Liver (tissue), 8 donors: ENCODE measurements at regions not wholly inside any gene's neighbourhood (a gene's known extent, or its start where the extent isn't known, plus 50 kb on each side); places are given as distances from the start of the nearest gene placed in this dataset.

Source experiments
- DNase-seq: peaks from one replicate; pipeline ENCODE4 v3.0.0-alpha.2; 2017; ENCODE audit warnings: low spot score
- H3K27ac ChIP-seq, 2 donors: one replicate each; pipeline ENCODE4 v1.7.0; 2013; ENCODE audit warnings: inconsistent platforms in 2 of 2, low read length in 2 of 2, control low read depth in 1 of 2, low read depth in 1 of 2, mild to moderate bottlenecking in 1 of 2
- H3K27me3 ChIP-seq, 4 donors: one replicate each; pipeline versions ENCODE4 v1.6.1 to v1.7.0; 2013; ENCODE audit warnings: low read length in 3 of 4, inconsistent platforms in 1 of 4, mild to moderate bottlenecking in 1 of 4, moderate library complexity in 1 of 4; ENCODE audit not compliant: control insufficient read depth in 4 of 4, insufficient read depth in 4 of 4
- H3K36me3 ChIP-seq, 4 donors: one replicate each; pipeline versions ENCODE4 v1.6.1 to v1.7.0; 2013; ENCODE audit warnings: low read length in 3 of 4, mild to moderate bottlenecking in 3 of 4, low read depth in 1 of 4, moderate library complexity in 1 of 4; ENCODE audit not compliant: control insufficient read depth in 4 of 4, insufficient read depth in 3 of 4
- H3K4me1 ChIP-seq, 4 donors: one replicate each; pipeline versions ENCODE4 v1.6.1 to v1.7.0; 2013; ENCODE audit warnings: low read length in 3 of 4, mild to moderate bottlenecking in 3 of 4, moderate library complexity in 1 of 4; ENCODE audit not compliant: control insufficient read depth in 4 of 4, insufficient read depth in 4 of 4
- H3K4me3 ChIP-seq, 3 donors: one replicate each; pipeline versions ENCODE4 v1.6.1 to v1.7.0; 2013; ENCODE audit warnings: low read length in 3 of 3, control low read depth in 1 of 3, low read depth in 1 of 3, mild to moderate bottlenecking in 1 of 3
- H3K9ac ChIP-seq, 2 donors: one replicate each; pipeline ENCODE4 v1.7.0; 2013; ENCODE audit warnings: low read length in 2 of 2, mild to moderate bottlenecking in 2 of 2, moderate library complexity in 2 of 2, control low read depth in 1 of 2, low read depth in 1 of 2
- H3K9me3 ChIP-seq, 4 donors: one replicate each; pipeline versions ENCODE4 v1.6.1 to v1.7.0; 2013; ENCODE audit warnings: low read length in 3 of 4; ENCODE audit not compliant: control insufficient read depth in 4 of 4
- EGR1 ChIP-seq, 2 donors: IDR thresholded peaks; 2 replicates each; pipeline ENCODE4 v1.6.1; 2016 to 2018; ENCODE audit warnings: antibody characterized with exemption in 2 of 2, low read depth in 2 of 2
- FOXA1 ChIP-seq: IDR thresholded peaks from 2 replicates; pipeline ENCODE4 v1.6.1; 2016; ENCODE audit warnings: antibody characterized with exemption
- FOXA2 ChIP-seq: IDR thresholded peaks from 2 replicates; pipeline ENCODE4 v1.6.1; 2016; ENCODE audit warnings: antibody characterized with exemption
- GABPA ChIP-seq, 2 donors: IDR thresholded peaks in 1 of 2; conservative IDR thresholded peaks in 1 of 2; 2 replicates each; pipeline ENCODE4 v1.6.1; 2016; ENCODE audit warnings: antibody characterized with exemption in 2 of 2, mild to moderate bottlenecking in 1 of 2, moderate library complexity in 1 of 2
- HNF4A ChIP-seq, 2 donors: conservative IDR thresholded peaks; 2 replicates each; pipeline ENCODE4 v1.6.1; 2016; ENCODE audit warnings: antibody characterized with exemption in 2 of 2, mild to moderate bottlenecking in 2 of 2
- HNF4G ChIP-seq: IDR thresholded peaks from 2 replicates; pipeline ENCODE4 v1.6.1; 2016; ENCODE audit warnings: antibody characterized with exemption
- JUND ChIP-seq, 2 donors: IDR thresholded peaks; 2 replicates each; pipeline ENCODE4 v1.6.1; 2016; ENCODE audit warnings: antibody characterized with exemption in 2 of 2
- NR2F2 ChIP-seq: IDR thresholded peaks from 2 replicates; pipeline ENCODE4 v1.6.1; 2016; ENCODE audit warnings: antibody characterized with exemption
- RAD21 ChIP-seq, 2 donors: IDR thresholded peaks; 2 replicates each; pipeline ENCODE4 v1.6.1; 2016; ENCODE audit warnings: antibody characterized with exemption in 2 of 2, mild to moderate bottlenecking in 2 of 2
- RXRA ChIP-seq, 2 donors: IDR thresholded peaks; 2 replicates each; pipeline ENCODE4 v1.6.1; 2017 to 2018; ENCODE audit warnings: antibody characterized with exemption in 2 of 2, mild to moderate bottlenecking in 1 of 2
- SP1 ChIP-seq: IDR thresholded peaks from 2 replicates; pipeline ENCODE4 v1.6.1; 2018; ENCODE audit warnings: antibody characterized with exemption, mild to moderate bottlenecking
- TAF1 ChIP-seq: conservative IDR thresholded peaks from 2 replicates; pipeline ENCODE4 v1.6.1; 2016; ENCODE audit warnings: antibody characterized with exemption, mild to moderate bottlenecking
- YY1 ChIP-seq: IDR thresholded peaks from 2 replicates; pipeline ENCODE4 v1.6.1; 2016; ENCODE audit warnings: antibody characterized with exemption, mild to moderate bottlenecking
- WGBS: extraction: QIAGEN DNeasy Blood & Tissue Kit; methylation state at CpG from one replicate; pipeline ENCODE4 v1.1.7; 2013; 5-methylcytosine and 5-hydroxymethylcytosine counted together
- TF ChIP-seq, protein P1 (sequence below): IDR thresholded peaks from 2 replicates; pipeline ENCODE4 v1.6.1; 2016; ENCODE audit warnings: antibody characterized with exemption
- TF ChIP-seq, protein P2 (sequence below): IDR thresholded peaks from 2 replicates; pipeline ENCODE4 v1.6.1; 2016; ENCODE audit warnings: antibody characterized with exemption
- TF ChIP-seq, protein P3 (sequence below): IDR thresholded peaks from 2 replicates; pipeline ENCODE4 v1.6.1; 2016; ENCODE audit warnings: antibody characterized with exemption, mild to moderate bottlenecking
- TF ChIP-seq, protein P4 (sequence below): fragments of 150-350 bp; IDR thresholded peaks from 2 replicates; pipeline ENCODE4 v1.5.1; 2017; ENCODE audit warnings: improper control_type of control experiment, low read depth, low read length; ENCODE audit not compliant: missing input control
- TF ChIP-seq, protein P5 (sequence below): IDR thresholded peaks from 2 replicates; pipeline ENCODE4 v1.6.1; 2016; ENCODE audit warnings: antibody characterized with exemption
- donor health status: healthy.
- donor health status: healthy.
- donor health status: healthy.
- donor health status: healthy.
- donor health status: healthy.

DNA sequence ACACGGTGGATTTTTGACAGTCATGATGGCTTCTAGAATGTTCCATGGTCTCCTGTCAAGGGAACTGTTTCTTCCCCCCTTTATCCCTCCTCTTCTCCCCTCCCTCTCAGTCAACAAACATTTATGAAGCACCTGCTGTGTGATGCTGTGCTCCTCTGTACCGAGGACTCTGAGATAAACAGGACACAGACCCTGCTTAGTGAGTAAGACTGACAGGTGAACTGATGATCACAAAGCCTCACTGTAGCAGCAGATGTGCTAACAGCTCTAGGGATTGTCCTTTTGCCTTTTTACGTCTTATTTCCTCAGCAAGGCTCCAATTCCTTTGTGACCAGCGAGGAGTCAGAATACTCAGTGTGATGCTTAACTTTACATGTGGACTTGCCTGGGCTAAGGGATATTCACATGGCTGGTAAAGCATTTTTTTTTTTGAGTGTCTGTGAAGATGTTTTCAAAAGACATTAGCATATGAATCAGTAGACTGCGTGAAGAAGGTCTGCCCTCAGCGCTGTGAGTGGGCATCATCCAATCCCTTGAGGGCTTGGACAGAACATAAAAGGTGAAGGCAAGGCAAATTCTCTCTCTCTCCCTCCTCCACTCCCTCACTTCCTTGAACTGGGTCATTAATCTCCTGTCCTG lies 170.1 kb downstream of the ADRA2A start:
- no peak overlapping the region for H3K4me3 ChIP-seq
- no peaks in the 10 kb centered on the region for H3K36me3 ChIP-seq
- H3K4me1 ChIP-seq, result no peaks in the 10 kb centered on the region
- peaks cover 0 to 2% (median 0%) of the 10 kb centered on the region in 4 donors for H3K27me3 ChIP-seq
- no peak for DNase-seq
- no peak overlapping the region for H3K27ac ChIP-seq
- WGBS, result 61% methylated on average over 6 of the region's 6 CpGs
- H3K9me3 ChIP-seq, result peaks cover 0 to 5% (median 0%) of the 10 kb centered on the region in 4 donors
- TF ChIP-seq RAD21 (IDR thresholded peaks at IDR 0.05) (no peak), RXRA (IDR thresholded peaks at IDR 0.05) (no peak), HNF4G (no peak), SP1 (no peak), YY1 (no peak), NR2F2 (no peak), FOXA1 (no peak), HNF4A (conservative IDR thresholded peaks at IDR 0.05) (no peak), GABPA (IDR thresholded peaks at IDR 0.05 in 1 of 2, conservative IDR thresholded peaks at IDR 0.05 in 1 of 2) (no peak), JUND (IDR thresholded peaks at IDR 0.05) (no peak)
- TF ChIP-seq, protein P1, sequence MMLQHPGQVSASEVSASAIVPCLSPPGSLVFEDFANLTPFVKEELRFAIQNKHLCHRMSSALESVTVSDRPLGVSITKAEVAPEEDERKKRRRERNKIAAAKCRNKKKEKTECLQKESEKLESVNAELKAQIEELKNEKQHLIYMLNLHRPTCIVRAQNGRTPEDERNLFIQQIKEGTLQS, result no peak
- TF ChIP-seq, protein P2, sequence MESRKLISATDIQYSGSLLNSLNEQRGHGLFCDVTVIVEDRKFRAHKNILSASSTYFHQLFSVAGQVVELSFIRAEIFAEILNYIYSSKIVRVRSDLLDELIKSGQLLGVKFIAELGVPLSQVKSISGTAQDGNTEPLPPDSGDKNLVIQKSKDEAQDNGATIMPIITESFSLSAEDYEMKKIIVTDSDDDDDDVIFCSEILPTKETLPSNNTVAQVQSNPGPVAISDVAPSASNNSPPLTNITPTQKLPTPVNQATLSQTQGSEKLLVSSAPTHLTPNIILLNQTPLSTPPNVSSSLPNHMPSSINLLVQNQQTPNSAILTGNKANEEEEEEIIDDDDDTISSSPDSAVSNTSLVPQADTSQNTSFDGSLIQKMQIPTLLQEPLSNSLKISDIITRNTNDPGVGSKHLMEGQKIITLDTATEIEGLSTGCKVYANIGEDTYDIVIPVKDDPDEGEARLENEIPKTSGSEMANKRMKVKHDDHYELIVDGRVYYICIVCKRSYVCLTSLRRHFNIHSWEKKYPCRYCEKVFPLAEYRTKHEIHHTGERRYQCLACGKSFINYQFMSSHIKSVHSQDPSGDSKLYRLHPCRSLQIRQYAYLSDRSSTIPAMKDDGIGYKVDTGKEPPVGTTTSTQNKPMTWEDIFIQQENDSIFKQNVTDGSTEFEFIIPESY, result no peak
- H3K9ac ChIP-seq, result no peak overlapping the region

DNA sequence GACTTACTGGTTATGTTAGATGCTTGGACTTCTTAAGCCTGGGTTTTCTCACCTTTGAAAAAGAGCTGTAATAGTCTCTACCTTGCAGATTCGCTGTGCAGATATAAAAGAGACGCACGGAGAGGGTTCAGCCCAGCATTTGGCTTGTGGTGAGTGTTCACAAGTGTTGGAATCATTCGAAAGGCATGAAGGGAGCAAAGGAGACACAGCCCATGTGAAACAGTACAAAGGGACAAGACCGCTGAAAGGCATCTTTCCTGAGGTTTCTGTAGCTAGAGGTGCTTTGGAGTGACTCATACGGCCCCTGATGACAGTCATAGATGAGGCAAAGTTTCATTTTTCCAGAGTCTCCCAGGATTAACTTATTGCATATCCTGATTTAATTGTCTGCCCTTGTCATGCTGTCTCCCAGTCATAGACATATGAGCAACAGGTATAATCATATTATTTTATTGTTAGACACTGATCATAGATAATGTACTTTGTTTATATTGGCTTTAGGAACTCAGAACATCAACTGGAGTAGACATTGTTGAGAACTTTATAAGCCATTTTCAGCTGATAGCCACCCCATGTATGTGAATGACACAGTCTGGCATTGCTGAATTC lies 171.1 kb downstream of the ADRA2A start:
- 79% methylated on average over 6 of the region's 6 CpGs for WGBS

More for the DNA sequence above, 171.1 kb downstream of the ADRA2A start:
- Histone ChIP-seq H3K27me3 (peaks cover 0 to 2% (median 0%) of the 10 kb centered on the region in 4 donors), H3K27ac (no peak overlapping the region), H3K9me3 (peaks cover 0 to 5% (median 0%) of the 10 kb centered on the region in 4 donors), H3K4me3 (no peak overlapping the region), H3K9ac (no peak overlapping the region), H3K4me1 (no peaks in the 10 kb centered on the region), H3K36me3 (no peaks in the 10 kb centered on the region)
- no peak for DNase-seq
- TF ChIP-seq JUND (IDR thresholded peaks at IDR 0.05), result no peak
- TF ChIP-seq, protein P3, sequence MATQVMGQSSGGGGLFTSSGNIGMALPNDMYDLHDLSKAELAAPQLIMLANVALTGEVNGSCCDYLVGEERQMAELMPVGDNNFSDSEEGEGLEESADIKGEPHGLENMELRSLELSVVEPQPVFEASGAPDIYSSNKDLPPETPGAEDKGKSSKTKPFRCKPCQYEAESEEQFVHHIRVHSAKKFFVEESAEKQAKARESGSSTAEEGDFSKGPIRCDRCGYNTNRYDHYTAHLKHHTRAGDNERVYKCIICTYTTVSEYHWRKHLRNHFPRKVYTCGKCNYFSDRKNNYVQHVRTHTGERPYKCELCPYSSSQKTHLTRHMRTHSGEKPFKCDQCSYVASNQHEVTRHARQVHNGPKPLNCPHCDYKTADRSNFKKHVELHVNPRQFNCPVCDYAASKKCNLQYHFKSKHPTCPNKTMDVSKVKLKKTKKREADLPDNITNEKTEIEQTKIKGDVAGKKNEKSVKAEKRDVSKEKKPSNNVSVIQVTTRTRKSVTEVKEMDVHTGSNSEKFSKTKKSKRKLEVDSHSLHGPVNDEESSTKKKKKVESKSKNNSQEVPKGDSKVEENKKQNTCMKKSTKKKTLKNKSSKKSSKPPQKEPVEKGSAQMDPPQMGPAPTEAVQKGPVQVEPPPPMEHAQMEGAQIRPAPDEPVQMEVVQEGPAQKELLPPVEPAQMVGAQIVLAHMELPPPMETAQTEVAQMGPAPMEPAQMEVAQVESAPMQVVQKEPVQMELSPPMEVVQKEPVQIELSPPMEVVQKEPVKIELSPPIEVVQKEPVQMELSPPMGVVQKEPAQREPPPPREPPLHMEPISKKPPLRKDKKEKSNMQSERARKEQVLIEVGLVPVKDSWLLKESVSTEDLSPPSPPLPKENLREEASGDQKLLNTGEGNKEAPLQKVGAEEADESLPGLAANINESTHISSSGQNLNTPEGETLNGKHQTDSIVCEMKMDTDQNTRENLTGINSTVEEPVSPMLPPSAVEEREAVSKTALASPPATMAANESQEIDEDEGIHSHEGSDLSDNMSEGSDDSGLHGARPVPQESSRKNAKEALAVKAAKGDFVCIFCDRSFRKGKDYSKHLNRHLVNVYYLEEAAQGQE, result no peak
- no peak for TF ChIP-seq RXRA (IDR thresholded peaks at IDR 0.05)
- TF ChIP-seq EGR1 (IDR thresholded peaks at IDR 0.05; ENCODE audit: low read depth in 2 of 2), result no peak
- no peak for TF ChIP-seq TAF1
- TF ChIP-seq, protein P4, sequence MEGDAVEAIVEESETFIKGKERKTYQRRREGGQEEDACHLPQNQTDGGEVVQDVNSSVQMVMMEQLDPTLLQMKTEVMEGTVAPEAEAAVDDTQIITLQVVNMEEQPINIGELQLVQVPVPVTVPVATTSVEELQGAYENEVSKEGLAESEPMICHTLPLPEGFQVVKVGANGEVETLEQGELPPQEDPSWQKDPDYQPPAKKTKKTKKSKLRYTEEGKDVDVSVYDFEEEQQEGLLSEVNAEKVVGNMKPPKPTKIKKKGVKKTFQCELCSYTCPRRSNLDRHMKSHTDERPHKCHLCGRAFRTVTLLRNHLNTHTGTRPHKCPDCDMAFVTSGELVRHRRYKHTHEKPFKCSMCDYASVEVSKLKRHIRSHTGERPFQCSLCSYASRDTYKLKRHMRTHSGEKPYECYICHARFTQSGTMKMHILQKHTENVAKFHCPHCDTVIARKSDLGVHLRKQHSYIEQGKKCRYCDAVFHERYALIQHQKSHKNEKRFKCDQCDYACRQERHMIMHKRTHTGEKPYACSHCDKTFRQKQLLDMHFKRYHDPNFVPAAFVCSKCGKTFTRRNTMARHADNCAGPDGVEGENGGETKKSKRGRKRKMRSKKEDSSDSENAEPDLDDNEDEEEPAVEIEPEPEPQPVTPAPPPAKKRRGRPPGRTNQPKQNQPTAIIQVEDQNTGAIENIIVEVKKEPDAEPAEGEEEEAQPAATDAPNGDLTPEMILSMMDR, result no peak
- TF ChIP-seq, protein P2, result no peak
- TF ChIP-seq, protein P1, result no peak
- no peak for TF ChIP-seq FOXA2
- TF ChIP-seq SP1, result no peak
- no peak for TF ChIP-seq HNF4G
- no peak for TF ChIP-seq YY1
- TF ChIP-seq HNF4A (conservative IDR thresholded peaks at IDR 0.05), result no peak
- TF ChIP-seq FOXA1, result no peak
- TF ChIP-seq RAD21 (IDR thresholded peaks at IDR 0.05), result no peak
- no peak for TF ChIP-seq GABPA (IDR thresholded peaks at IDR 0.05 in 1 of 2, conservative IDR thresholded peaks at IDR 0.05 in 1 of 2)
- TF ChIP-seq NR2F2, result no peak
- TF ChIP-seq, protein P5, sequence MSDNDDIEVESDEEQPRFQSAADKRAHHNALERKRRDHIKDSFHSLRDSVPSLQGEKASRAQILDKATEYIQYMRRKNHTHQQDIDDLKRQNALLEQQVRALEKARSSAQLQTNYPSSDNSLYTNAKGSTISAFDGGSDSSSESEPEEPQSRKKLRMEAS, result no peak
